ENCODE measurements at regions not wholly inside any gene's neighbourhood (a gene's known extent, or its start where the extent isn't known, plus 50 kb on each side); places are given as distances from the start of the nearest gene placed in this dataset.

DNA sequence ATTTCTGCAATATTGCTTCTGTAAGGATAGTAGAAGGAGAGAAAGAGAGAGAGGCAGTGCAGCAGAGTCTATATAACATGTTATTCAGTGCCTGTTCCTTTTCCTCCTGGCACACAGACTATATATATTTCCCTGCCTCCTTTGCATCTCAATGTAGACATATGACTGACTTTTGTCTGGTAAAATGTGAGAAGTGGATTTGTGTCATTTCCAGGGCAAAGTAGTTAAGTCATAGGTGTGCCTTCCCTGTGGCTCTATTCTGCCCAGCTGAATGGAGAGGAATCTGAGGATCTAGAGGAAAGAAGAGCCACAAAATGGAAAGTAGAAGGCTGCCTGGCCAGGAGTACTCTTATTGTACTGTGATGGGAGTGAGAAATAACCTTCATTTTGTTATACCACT lies 54.6 kb upstream of the CADPS start:
- H2AFZ ChIP-seq (ENCODE audit: insufficient read depth, low read depth, low read length, poor library complexity, severe bottlenecking), result no peak overlapping the region
- H3K27ac ChIP-seq (ENCODE audit: low read length in 2 of 2), result no peak overlapping the region
- CTCF ChIA-PET, result no interaction called here
- no peak overlapping the region for H3K4me3 ChIP-seq (ENCODE audit: control extremely low read depth in 1 of 5, extremely low read depth in 1 of 5, insufficient read depth in 1 of 5, low read depth in 2 of 5, low read length in 4 of 5)
- H3K9ac ChIP-seq (ENCODE audit: low read length), result no peak overlapping the region
- H3K4me2 ChIP-seq (replicated peaks; ENCODE audit: low read depth, low read length, poor library complexity, severe bottlenecking), result no peak overlapping the region
- H3K27me3 ChIP-seq (replicated peaks in 1 of 4; ENCODE audit: control extremely low read depth in 1 of 4, control insufficient read depth in 3 of 4, insufficient read depth in 4 of 4, low read length in 3 of 4), result no peaks in the 10 kb centered on the region
- Mint-ChIP-seq H3K27me3 (no peaks in the 10 kb centered on the region), H3K27ac (no peak overlapping the region), H3K9me3 (ENCODE audit: insufficient read depth) (no peaks in the 10 kb centered on the region), H3K4me1 (no peaks in the 10 kb centered on the region), H3K4me3 (no peak overlapping the region)
- POLR2A ChIA-PET, result no interaction called here
- H3K4me1 ChIP-seq (ENCODE audit: control insufficient read depth in 2 of 2, insufficient read depth in 2 of 2, low read length in 2 of 2), result no peaks in the 10 kb centered on the region
- ATAC-seq (ENCODE audit: low read depth), result no peak
- no peak for DNase-seq
- H3K9me3 ChIP-seq (ENCODE audit: control extremely low read depth in 1 of 3, control insufficient read depth in 2 of 3, insufficient read depth in 1 of 3, low read length in 2 of 3), result no peaks in the 10 kb centered on the region
- intact Hi-C loops (cut with micrococcal nuclease), result no loop called here
- no peaks in the 10 kb centered on the region for H3K79me2 ChIP-seq (ENCODE audit: control insufficient read depth, insufficient read depth, low read length)
- no peaks in the 10 kb centered on the region for H4K20me1 ChIP-seq (ENCODE audit: control insufficient read depth, insufficient read depth, low read length, poor library complexity, severe bottlenecking)
- TF ChIP-seq EZH2 (IDR thresholded peaks at IDR 0.05; ENCODE audit: borderline replicate concordance, insufficient read depth, low read depth, low read length, poor library complexity, severe bottlenecking), result no peak
- TF ChIP-seq, protein P1, sequence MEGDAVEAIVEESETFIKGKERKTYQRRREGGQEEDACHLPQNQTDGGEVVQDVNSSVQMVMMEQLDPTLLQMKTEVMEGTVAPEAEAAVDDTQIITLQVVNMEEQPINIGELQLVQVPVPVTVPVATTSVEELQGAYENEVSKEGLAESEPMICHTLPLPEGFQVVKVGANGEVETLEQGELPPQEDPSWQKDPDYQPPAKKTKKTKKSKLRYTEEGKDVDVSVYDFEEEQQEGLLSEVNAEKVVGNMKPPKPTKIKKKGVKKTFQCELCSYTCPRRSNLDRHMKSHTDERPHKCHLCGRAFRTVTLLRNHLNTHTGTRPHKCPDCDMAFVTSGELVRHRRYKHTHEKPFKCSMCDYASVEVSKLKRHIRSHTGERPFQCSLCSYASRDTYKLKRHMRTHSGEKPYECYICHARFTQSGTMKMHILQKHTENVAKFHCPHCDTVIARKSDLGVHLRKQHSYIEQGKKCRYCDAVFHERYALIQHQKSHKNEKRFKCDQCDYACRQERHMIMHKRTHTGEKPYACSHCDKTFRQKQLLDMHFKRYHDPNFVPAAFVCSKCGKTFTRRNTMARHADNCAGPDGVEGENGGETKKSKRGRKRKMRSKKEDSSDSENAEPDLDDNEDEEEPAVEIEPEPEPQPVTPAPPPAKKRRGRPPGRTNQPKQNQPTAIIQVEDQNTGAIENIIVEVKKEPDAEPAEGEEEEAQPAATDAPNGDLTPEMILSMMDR (IDR thresholded peaks at IDR 0.05), result no peak
- no peaks in the 10 kb centered on the region for H3K36me3 ChIP-seq (replicated peaks in 1 of 2; ENCODE audit: control extremely low read depth in 1 of 2, control insufficient read depth in 1 of 2, extremely low read depth in 1 of 2, insufficient read depth in 2 of 2, low read length in 1 of 2)

- intact Hi-C loops (cut with micrococcal nuclease), result no loop called here
- H3K27me3 ChIP-seq (replicated peaks in 1 of 4; ENCODE audit: control extremely low read depth in 1 of 4, control insufficient read depth in 3 of 4, insufficient read depth in 4 of 4, low read length in 3 of 4), result no peaks in the 10 kb centered on the region
- H3K27ac Mint-ChIP-seq, result no peak overlapping the region
- no peaks in the 10 kb centered on the region for H3K79me2 ChIP-seq (ENCODE audit: control insufficient read depth, insufficient read depth, low read length)
- peaks cover 0 to 1% (median 0%) of the 10 kb centered on the region in 3 donors for H3K9me3 ChIP-seq (ENCODE audit: control extremely low read depth in 1 of 3, control insufficient read depth in 2 of 3, insufficient read depth in 1 of 3, low read length in 2 of 3)
- no peak overlapping the region for H3K4me3 Mint-ChIP-seq
- H3K27ac ChIP-seq (ENCODE audit: low read length in 2 of 2), result no peak overlapping the region
- POLR2A ChIA-PET, result no interaction called here
- no peaks in the 10 kb centered on the region for H3K36me3 ChIP-seq (replicated peaks in 1 of 2; ENCODE audit: control extremely low read depth in 1 of 2, control insufficient read depth in 1 of 2, extremely low read depth in 1 of 2, insufficient read depth in 2 of 2, low read length in 1 of 2)
- TF ChIP-seq, protein P1 (IDR thresholded peaks at IDR 0.05), result no peak
- TF ChIP-seq EZH2 (IDR thresholded peaks at IDR 0.05; ENCODE audit: borderline replicate concordance, insufficient read depth, low read depth, low read length, poor library complexity, severe bottlenecking), result no peak
- no CpG with 5 or more reads among the region's 1 CpG for WGBS (ENCODE audit: insufficient coverage)
- CTCF ChIA-PET, result no interaction called here
- no peaks in the 10 kb centered on the region for H3K4me1 ChIP-seq (ENCODE audit: control insufficient read depth in 2 of 2, insufficient read depth in 2 of 2, low read length in 2 of 2)
- no peak overlapping the region for H2AFZ ChIP-seq (ENCODE audit: insufficient read depth, low read depth, low read length, poor library complexity, severe bottlenecking)
- H3K4me1 Mint-ChIP-seq, result no peaks in the 10 kb centered on the region
- no peaks in the 10 kb centered on the region for H3K9me3 Mint-ChIP-seq (ENCODE audit: insufficient read depth)
- no peak overlapping the region for H3K9ac ChIP-seq (ENCODE audit: low read length)
- H3K27me3 Mint-ChIP-seq, result no peaks in the 10 kb centered on the region
- no peaks in the 10 kb centered on the region for H4K20me1 ChIP-seq (ENCODE audit: control insufficient read depth, insufficient read depth, low read length, poor library complexity, severe bottlenecking)
- no peak overlapping the region for H3K4me3 ChIP-seq (ENCODE audit: control extremely low read depth in 1 of 5, extremely low read depth in 1 of 5, insufficient read depth in 1 of 5, low read depth in 2 of 5, low read length in 4 of 5)
- no peak for ATAC-seq (ENCODE audit: low read depth)
- no peak overlapping the region for H3K4me2 ChIP-seq (replicated peaks; ENCODE audit: low read depth, low read length, poor library complexity, severe bottlenecking)
- no peak for DNase-seq
Measured at GRCh38 chr3:62935793-62936192, 60.6 kb upstream of the CADPS start.
